ENCODE measurements at regions not wholly inside any gene's neighbourhood (a gene's known extent, or its start where the extent isn't known, plus 50 kb on each side); places are given as distances from the start of the nearest gene placed in this dataset.

DNA sequence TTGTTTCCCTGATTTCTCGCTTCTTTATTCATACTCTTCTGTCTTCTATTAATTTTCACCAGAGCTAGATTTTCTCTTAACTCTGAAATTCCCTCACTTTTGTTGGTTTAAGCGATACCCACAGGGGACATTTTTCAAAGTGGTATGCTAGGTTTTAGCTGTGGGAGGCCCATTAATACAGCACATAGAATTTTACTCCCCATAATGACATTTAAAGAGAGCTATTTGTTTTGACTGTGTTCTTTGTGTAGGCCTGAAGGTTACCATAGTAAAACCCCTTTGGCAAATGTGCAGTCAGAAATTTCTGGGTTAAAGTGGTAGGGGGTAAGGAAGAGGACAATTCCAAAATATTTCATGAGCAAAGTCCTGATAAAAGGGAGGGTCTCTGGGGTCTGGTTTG lies 721.1 kb upstream of the CITED2 start:
- WGBS, 2 donors: 78 to 94% methylated on average over 2 of the region's 2 CpGs
- H3K9me3 ChIP-seq: no peaks in the 10 kb centered on the region
- H3K36me3 ChIP-seq: no peaks in the 10 kb centered on the region
- no peak for DNase-seq
- H3K27me3 ChIP-seq: no peaks in the 10 kb centered on the region
- TF ChIP-seq, protein P1, sequence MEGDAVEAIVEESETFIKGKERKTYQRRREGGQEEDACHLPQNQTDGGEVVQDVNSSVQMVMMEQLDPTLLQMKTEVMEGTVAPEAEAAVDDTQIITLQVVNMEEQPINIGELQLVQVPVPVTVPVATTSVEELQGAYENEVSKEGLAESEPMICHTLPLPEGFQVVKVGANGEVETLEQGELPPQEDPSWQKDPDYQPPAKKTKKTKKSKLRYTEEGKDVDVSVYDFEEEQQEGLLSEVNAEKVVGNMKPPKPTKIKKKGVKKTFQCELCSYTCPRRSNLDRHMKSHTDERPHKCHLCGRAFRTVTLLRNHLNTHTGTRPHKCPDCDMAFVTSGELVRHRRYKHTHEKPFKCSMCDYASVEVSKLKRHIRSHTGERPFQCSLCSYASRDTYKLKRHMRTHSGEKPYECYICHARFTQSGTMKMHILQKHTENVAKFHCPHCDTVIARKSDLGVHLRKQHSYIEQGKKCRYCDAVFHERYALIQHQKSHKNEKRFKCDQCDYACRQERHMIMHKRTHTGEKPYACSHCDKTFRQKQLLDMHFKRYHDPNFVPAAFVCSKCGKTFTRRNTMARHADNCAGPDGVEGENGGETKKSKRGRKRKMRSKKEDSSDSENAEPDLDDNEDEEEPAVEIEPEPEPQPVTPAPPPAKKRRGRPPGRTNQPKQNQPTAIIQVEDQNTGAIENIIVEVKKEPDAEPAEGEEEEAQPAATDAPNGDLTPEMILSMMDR (IDR thresholded peaks at IDR 0.05): no peak
- no peak for TF ChIP-seq POLR2A (IDR thresholded peaks at IDR 0.05)
- intact Hi-C loops (cut with DNase I): no loop called here
- no peak overlapping the region for H3K4me3 ChIP-seq
- no peaks in the 10 kb centered on the region for H3K4me1 ChIP-seq
- no peak overlapping the region for H3K27ac ChIP-seq

DNA sequence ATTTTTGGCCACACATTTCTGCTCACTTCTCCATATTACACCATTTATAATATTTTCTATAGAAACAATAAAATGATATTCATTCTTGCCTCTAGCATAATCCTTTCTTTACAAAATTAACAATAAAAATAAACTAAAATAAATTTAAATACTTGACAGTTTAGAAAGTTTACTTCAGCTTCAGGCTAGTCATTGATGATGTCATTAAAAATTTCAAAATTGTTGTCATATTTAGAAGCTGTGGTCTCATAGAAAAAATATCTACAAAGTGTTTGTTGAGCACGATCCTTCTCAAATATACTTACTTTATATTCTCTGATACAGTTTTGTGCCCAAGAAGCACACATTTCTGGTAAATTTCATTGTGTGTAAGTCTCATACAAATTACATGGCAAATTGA lies 717.4 kb upstream of the CITED2 start:
- 89 to 96% methylated on average over 1 of the region's 1 CpG for WGBS, 2 donors

DNA sequence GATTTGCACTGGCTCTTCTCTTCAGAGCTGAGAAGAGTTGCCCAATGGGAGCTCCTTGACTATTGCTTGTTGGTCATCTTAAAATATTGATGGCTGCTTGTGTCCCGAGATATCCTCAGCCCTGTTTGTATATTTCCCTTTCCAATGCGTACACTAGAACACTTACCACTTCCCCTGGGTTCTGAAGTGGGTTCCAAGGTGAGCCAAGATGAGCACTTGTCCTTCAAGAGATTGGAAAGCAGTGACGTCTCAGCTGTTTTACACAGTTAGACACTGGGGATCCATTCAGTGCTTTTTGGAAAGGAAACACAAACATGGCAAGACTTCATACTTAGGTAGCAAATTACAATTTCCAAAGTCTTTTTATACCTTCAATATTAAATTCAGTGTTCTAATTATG lies 716.4 kb upstream of the CITED2 start:
- H3K27me3 ChIP-seq: no peaks in the 10 kb centered on the region
- no peaks in the 10 kb centered on the region for H3K4me1 ChIP-seq
- intact Hi-C loops (cut with DNase I): no loop called here
- TF ChIP-seq POLR2A (IDR thresholded peaks at IDR 0.05): no peak
- H3K9me3 ChIP-seq: no peaks in the 10 kb centered on the region
- no peak for DNase-seq
- H3K4me3 ChIP-seq: no peak overlapping the region
- H3K27ac ChIP-seq: no peak overlapping the region
- no peaks in the 10 kb centered on the region for H3K36me3 ChIP-seq
- 72 to 84% methylated on average over 3 of the region's 3 CpGs for WGBS, 2 donors

More for the DNA sequence above, 717.4 kb upstream of the CITED2 start:
- TF ChIP-seq, protein P1 (IDR thresholded peaks at IDR 0.05): no peak
- TF ChIP-seq POLR2A (IDR thresholded peaks at IDR 0.05): no peak
- Histone ChIP-seq H3K36me3 (no peaks in the 10 kb centered on the region), H3K4me3 (no peak overlapping the region), H3K27me3 (no peaks in the 10 kb centered on the region), H3K27ac (no peak overlapping the region), H3K4me1 (no peaks in the 10 kb centered on the region), H3K9me3 (no peaks in the 10 kb centered on the region)
- intact Hi-C loops (cut with DNase I): no loop called here
- no peak for DNase-seq

DNA sequence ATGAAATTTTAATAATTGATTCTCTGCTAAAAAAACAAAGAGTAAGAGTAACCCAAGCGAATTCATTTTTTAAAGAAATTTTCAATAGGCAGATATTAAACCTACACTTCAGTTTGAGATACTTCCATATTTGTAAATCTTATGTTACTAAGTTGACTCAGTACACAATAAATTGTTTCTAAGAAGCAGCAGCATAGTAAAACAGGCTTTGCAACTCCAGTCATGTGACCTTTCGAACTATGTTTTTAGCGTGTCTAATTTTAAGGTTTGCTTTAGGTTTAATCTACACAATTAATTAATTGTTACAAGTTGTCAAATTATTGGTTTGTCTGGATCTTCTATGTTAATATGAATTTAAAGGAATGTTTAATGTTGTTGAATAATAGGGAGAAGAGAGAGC lies 708.9 kb upstream of the CITED2 start:
- no peak overlapping the region for H3K4me3 ChIP-seq
- peak overlapping the region in 2 of 4 donors; percentile 24 to 56 for H3K27ac ChIP-seq
- H3K4me1 ChIP-seq: peaks cover 8 to 23% (median 8%) of the 10 kb centered on the region in 3 donors
- no peaks in the 10 kb centered on the region for H3K27me3 ChIP-seq
- intact Hi-C loops (cut with DNase I): no loop called here
- no peak for TF ChIP-seq POLR2A (IDR thresholded peaks at IDR 0.05)
- TF ChIP-seq, protein P1 (IDR thresholded peaks at IDR 0.05): no peak
- H3K36me3 ChIP-seq: no peaks in the 10 kb centered on the region
- WGBS, 2 donors: 42 to 45% methylated on average over 3 of the region's 3 CpGs
- no peak for DNase-seq
- H3K9me3 ChIP-seq: no peaks in the 10 kb centered on the region

- H3K27ac ChIP-seq: peak overlapping the region in 2 of 4 donors; percentile 24 to 56
- H3K9me3 ChIP-seq: no peaks in the 10 kb centered on the region
- H3K4me3 ChIP-seq: no peak overlapping the region
- no peaks in the 10 kb centered on the region for H3K36me3 ChIP-seq
- TF ChIP-seq POLR2A (IDR thresholded peaks at IDR 0.05): no peak
- TF ChIP-seq, protein P1 (IDR thresholded peaks at IDR 0.05): no peak
- WGBS, 2 donors: 7 to 18% methylated on average over 1 of the region's 1 CpG
- intact Hi-C loops (cut with DNase I): no loop called here
- no peaks in the 10 kb centered on the region for H3K27me3 ChIP-seq
- DNase-seq: no peak
- H3K4me1 ChIP-seq: peaks cover 8 to 28% (median 8%) of the 10 kb centered on the region in 3 donors
Observed at GRCh38 chr6:140082867-140083297, 708.4 kb upstream of the CITED2 start.

- no peaks in the 10 kb centered on the region for H3K36me3 ChIP-seq
- peaks cover 8 to 34% (median 8%) of the 10 kb centered on the region in 3 donors for H3K4me1 ChIP-seq
- 77 to 90% methylated on average over 5 of the region's 5 CpGs for WGBS, 2 donors
- no peak for TF ChIP-seq POLR2A (IDR thresholded peaks at IDR 0.05)
- H3K27ac ChIP-seq: peak overlapping the region in 2 of 4 donors; percentile 6 to 34
- H3K9me3 ChIP-seq: no peaks in the 10 kb centered on the region
- no peak for DNase-seq
- intact Hi-C loops (cut with DNase I): no loop called here
- no peaks in the 10 kb centered on the region for H3K27me3 ChIP-seq
- H3K4me3 ChIP-seq: no peak overlapping the region
Observed at GRCh38 chr6:140079328-140079727, 704.9 kb upstream of the CITED2 start.
